GM12892 (cell line): ENCODE measurements at regions not wholly inside any gene's neighbourhood (a gene's known extent, or its start where the extent isn't known, plus 50 kb on each side); places are given as distances from the start of the nearest gene placed in this dataset.

ENCODE experiments used
- POLR2A ChIP-seq: IDR thresholded peaks from 2 replicates; pipeline ENCODE4 v1.6.1; 2011; ENCODE audit warnings: low read depth, low read length, control low read depth
- POLR2AphosphoS5 ChIP-seq: IDR thresholded peaks from 2 replicates; pipeline ENCODE4 v1.6.1; 2011; ENCODE audit warnings: low read depth, low read length, control low read depth

DNA sequence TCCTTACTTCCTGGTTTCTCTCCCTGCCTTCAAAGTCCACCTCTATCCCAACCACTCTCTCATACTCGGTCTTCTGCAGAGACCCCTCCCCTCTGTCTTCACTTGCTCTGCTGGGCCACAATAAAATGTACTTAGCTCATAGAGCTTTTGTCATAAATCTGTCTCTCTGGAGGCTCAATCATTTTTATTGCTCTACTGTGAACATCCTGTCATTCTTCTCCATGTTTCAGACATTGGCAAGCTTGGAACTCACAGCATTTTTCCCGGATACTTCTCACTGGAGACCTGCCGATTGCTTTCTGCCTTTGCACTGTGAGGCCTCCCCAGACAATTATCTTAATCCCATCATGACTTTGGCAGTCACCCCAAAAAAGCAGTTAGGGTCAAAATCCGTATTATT, 192.3 kb upstream of the ZMIZ1 start:
- TF ChIP-seq POLR2A (no peak), POLR2AphosphoS5 (no peak)
